ENCODE measurements at regions not wholly inside any gene's neighbourhood (a gene's known extent, or its start where the extent isn't known, plus 50 kb on each side); places are given as distances from the start of the nearest gene placed in this dataset.

GRCh38 chr20:51309128-51309527 is 233.4 kb downstream of the NFATC2 start:
- no peak for TF ChIP-seq CXXC5 (CRISPR knock-in tag; IDR thresholded peaks at IDR 0.05)
- TF ChIP-seq NR3C1 (CRISPR knock-in tag; IDR thresholded peaks at IDR 0.05), result no peak

Data from K562 (cell line).